WI38 (cell line): ENCODE measurements at regions not wholly inside any gene's neighbourhood (a gene's known extent, or its start where the extent isn't known, plus 50 kb on each side); places are given as distances from the start of the nearest gene placed in this dataset.

ENCODE experiments used
- H3K4me3 ChIP-seq: 2 replicates; pipeline ENCODE4 v1.5.1; 2011; ENCODE audit warnings: low read depth, mild to moderate bottlenecking, control low read depth, low read length
- TF ChIP-seq, protein P1 (sequence below): IDR thresholded peaks from 2 replicates; pipeline ENCODE4 v1.5.1; 2012; ENCODE audit warnings: low read depth, mild to moderate bottlenecking, control low read depth, low read length

DNA sequence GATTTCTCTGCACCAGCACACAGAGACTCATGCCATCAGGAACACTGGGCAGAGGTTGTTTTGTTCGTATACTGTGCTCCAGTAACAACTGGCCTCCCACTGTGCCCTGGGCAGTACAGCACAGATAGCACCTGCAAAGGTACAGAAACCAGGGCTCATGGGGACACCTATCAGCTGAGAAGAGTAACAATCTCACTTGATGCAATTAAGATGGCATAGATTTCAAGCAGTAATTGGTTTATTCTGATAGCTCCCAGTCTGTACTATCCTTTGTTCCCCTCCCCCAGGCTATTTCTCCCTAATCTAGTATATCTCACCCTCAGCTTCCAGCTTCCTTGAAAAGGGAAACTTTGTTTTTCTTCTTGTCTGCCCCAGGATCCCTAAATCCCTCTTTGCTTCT is 343.9 kb upstream of the MMADHC start:
- TF ChIP-seq, protein P1, sequence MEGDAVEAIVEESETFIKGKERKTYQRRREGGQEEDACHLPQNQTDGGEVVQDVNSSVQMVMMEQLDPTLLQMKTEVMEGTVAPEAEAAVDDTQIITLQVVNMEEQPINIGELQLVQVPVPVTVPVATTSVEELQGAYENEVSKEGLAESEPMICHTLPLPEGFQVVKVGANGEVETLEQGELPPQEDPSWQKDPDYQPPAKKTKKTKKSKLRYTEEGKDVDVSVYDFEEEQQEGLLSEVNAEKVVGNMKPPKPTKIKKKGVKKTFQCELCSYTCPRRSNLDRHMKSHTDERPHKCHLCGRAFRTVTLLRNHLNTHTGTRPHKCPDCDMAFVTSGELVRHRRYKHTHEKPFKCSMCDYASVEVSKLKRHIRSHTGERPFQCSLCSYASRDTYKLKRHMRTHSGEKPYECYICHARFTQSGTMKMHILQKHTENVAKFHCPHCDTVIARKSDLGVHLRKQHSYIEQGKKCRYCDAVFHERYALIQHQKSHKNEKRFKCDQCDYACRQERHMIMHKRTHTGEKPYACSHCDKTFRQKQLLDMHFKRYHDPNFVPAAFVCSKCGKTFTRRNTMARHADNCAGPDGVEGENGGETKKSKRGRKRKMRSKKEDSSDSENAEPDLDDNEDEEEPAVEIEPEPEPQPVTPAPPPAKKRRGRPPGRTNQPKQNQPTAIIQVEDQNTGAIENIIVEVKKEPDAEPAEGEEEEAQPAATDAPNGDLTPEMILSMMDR = no peak
- no peak overlapping the region for H3K4me3 ChIP-seq

DNA sequence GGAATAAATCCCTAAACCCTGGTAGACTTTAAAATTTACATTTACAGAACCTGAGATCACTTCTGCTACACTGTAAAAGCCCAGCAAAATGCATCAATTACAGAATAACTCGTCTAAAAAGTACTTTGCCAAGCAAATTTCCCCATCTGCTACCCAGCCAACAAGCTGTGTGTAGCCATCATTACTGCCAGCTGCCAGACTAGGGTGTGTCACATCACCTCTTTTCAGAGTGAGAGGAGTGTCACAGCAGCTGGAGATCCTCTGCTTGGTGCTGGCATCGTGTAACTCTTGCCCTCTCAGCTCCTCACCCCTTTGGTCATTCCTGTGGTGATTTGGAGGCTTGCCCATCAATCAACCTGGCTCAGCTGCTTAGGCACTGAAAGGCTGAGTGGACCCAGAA is 340.4 kb upstream of the MMADHC start:
- H3K4me3 ChIP-seq = no peak overlapping the region
- TF ChIP-seq, protein P1 = no peak

DNA sequence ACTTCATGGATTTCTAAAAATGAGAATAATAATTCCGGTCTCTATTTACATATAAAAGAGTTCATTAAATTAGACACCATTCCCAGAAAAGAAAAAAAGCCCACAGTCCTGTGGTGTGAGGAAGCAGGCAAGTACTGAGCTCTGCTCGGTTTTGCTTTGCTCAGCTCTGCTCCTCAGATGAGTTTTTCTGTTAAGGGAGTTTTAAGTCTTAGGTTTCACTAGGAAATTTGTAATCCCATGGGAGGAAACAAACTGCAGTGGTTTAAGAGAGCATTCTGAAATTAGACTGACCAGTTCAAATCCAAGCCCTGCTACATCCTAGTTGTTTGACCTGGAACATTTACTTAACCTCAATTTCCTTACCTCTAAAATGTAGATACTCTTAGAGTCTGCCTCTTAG is 338.6 kb upstream of the MMADHC start:
- H3K4me3 ChIP-seq = no peak overlapping the region

DNA sequence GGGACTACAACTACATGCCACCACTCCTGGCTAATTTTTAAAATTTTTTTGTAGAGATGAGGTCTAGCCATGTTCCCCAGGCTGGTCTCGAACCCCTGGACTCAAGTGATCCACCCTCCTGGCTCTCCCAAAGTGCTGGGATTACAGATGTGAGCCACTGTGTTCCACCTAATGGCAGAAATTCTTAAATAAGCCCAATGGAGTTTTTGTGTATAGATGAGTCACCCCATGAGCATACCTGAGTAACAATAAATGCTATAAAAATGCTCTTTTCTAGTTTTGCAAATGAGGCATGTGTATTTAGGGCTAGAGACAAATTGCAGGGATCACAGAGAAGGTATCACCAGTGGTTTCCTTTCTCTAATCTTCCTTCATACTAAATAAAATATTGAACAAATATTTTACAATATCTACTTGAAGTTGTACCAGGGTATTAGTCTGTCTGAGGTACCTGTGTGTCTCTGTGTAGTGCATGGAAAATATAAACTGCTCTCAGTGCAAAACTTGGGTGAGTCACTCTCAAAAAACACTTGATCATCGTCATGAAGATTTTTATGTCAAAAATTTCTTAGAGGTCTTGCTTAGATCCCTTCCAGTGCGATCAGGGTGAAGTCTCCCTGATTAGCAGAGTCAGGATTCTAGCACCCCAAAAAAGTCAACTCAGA is 337.1 kb upstream of the MMADHC start:
- TF ChIP-seq, protein P1 = no peak
- no peak overlapping the region for H3K4me3 ChIP-seq

More for the DNA sequence above, 338.6 kb upstream of the MMADHC start:
- TF ChIP-seq, protein P1 = no peak

DNA sequence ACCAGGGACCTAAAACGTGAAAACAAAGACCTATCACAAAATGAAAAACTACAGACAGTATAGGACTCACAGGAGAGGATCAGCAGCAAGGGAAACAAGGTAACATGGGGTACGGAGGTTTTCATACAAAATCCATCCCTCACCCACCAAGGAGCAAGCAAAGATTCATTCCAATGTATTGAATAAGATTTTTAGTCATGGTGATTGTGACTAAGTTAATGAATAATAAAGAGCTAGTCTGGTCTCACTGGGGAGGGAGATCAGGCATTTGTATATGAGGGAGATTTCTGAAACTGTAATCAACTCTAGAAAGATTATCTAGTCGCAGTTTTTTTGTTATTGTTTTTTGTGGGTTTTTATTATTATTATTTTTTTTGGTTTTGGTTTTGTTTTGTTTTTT is 336.5 kb upstream of the MMADHC start:
- TF ChIP-seq, protein P1 = no peak
- H3K4me3 ChIP-seq = no peak overlapping the region

DNA sequence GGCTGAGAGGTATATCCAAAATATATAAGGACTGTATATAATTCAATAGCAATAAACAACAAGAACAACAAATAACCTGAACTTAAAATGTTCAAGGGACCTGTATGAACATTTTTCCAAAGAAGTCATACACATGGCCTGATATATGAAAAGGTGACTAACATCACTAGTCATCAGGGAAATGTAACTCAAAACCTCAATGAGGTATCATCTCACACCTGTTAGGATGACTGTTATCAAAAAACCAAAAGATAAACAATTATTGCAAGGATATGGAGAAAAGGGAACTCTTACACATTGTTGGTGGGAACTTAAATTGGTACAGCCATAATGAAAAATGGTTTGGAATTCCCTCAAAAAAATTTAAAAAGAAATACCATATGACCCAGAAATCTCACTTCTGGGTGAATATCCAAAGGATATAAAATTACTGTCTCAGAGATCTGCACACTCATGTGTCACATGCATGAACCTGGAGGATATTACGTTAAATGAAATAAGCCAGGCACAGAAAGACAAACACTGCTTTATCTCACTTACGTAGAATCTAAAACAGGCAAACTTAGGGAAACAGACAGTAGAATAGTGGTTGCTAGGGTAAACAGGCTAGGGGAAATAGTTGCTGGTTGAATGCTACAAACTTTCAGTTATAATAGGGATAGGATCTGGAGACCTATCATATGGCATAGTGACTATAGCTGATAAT is 334.5 kb upstream of the MMADHC start:
- TF ChIP-seq, protein P1 = no peak
- no peak overlapping the region for H3K4me3 ChIP-seq

DNA sequence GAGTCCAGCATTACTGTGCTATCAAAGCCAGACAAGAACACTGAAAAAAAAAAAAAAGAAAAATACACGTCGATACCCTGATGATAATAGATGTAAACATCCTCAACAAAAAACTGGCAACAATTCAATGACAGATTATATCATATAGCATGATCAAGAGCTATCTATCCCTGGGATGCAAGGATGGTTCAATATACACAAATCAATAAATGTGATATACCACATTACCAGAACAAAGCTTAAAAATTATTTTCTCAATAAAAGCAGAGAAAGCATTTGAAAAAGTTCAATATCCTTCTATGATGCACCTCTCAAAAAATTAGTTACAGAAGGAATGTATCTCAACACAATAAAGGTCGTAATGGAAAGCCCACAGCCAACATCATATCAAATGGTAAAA is 332.8 kb upstream of the MMADHC start:
- no peak overlapping the region for H3K4me3 ChIP-seq
- TF ChIP-seq, protein P1 = no peak
